Body of pancreas (tissue), 4 donors: ENCODE measurements at regions not wholly inside any gene's neighbourhood (a gene's known extent, or its start where the extent isn't known, plus 50 kb on each side); places are given as distances from the start of the nearest gene placed in this dataset.
A peak's percentile ranks its signal among the peaks of the same experiment; 100 is the strongest.
"Not testable (repeated sequence)": the region's sequence is repeated elsewhere in the genome, so short reads cannot be mapped to it uniquely, and the experiment has no call there.

ENCODE experiments used
- ATAC-seq: fragments of 150-250 bp; one replicate; pipeline ENCODE4 v1.9.1; 2016
- DNase-seq, 4 donors: peaks; one replicate each; pipeline ENCODE4 v3.0.0-alpha.2; 2019
- H3K27ac ChIP-seq, 4 donors: fragments of 200-600 bp; sonication (generic); 1 replicate in 3 of 4; 2 replicates in 1 of 4; pipeline versions ENCODE4 v1.5.1 to v1.6.1; 2016 to 2019; ENCODE audit warnings: mild to moderate bottlenecking in 1 of 4, mixed read lengths in 1 of 4, moderate library complexity in 1 of 4
- H3K27me3 ChIP-seq, 2 donors: fragments of 200-600 bp; sonication (generic); one replicate each; pipeline ENCODE4 v1.6.0; 2016; ENCODE audit warnings: mild to moderate bottlenecking in 1 of 2
- H3K36me3 ChIP-seq, 2 donors: fragments of 200-600 bp; sonication (generic); replicated peaks in 1 of 2; 2 replicates each; pipeline ENCODE4 v1.5.1; 2016; ENCODE audit warnings: low read depth in 2 of 2; ENCODE audit not compliant: insufficient read depth in 1 of 2
- H3K4me1 ChIP-seq: fragments of 200-600 bp; sonication (generic); one replicate; pipeline ENCODE4 v1.6.0; 2016
- H3K4me3 ChIP-seq, 2 donors: fragments of 200-600 bp; sonication (generic); 1 replicate in 1 of 2; 2 replicates in 1 of 2; pipeline ENCODE4 v1.5.1; 2016 to 2019
- H3K9me3 ChIP-seq, 3 donors: fragments of 200-600 bp; sonication (generic); 1 replicate in 2 of 3; 2 replicates in 1 of 3; pipeline ENCODE4 v1.5.1; 2016
- POLR2A ChIP-seq, 3 donors: fragments of 450-650 bp; IDR thresholded peaks; one replicate each; pipeline ENCODE4 v1.6.1; 2016; ENCODE audit warnings: antibody characterized with exemption in 3 of 3, mild to moderate bottlenecking in 2 of 3
- WGBS, 2 donors: methylation state at CpG; one replicate each; pipeline ENCODE4 v1.1.5; 2017; 5-methylcytosine and 5-hydroxymethylcytosine counted together
- intact Hi-C: fragments of 100-400 bp; cut with DNase I; formaldehyde crosslinking; loops from one replicate; pipeline ENCODE4 v1.15.1; 2023
- TF ChIP-seq, protein P1 (sequence below), 7 experiments: fragments of 450-650 bp in 4 of 7; fragments of 200-600 bp in 3 of 7; sonication (generic) in 3 of 7; IDR thresholded peaks; one replicate each; pipeline ENCODE4 v1.5.1; 2016 to 2019; ENCODE audit warnings: antibody characterized with exemption in 7 of 7

DNA sequence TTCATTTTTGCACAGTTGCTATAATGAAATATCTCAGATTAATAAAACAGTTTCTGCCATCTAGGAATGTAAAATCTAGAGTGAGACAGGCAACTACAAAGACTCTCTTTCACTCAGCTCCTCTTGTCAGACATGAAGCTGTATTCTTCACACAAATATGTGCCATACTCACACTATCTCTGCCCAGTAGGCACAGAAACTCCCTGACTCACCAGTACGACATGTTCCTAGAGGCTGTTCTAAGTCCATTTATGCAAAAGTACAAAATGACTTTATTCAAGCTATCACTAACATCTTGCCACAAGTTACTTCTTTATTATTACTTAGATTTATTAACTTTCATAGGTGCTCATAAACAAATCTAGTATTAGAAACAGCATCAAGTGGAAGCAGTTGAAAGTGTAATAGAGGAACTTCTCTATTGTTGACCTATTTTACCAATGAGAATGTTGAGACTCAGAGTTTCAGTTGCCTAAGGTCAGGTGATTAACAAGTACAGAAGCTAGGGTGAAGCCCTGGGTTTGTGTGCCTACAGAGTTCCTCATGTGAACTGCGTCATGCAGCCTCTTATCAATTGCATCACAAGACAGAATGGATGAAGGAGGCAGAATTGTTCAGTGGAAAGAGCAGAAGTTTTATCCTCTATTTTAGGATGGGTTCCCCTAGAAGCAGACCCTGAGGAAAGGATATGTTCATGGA, 98.9 kb downstream of the RGS2 start:
- 78 to 91% methylated on average over 2 of the region's 2 CpGs for WGBS, 2 donors
- H3K4me3 ChIP-seq = no peak overlapping the region
- TF ChIP-seq, protein P1, sequence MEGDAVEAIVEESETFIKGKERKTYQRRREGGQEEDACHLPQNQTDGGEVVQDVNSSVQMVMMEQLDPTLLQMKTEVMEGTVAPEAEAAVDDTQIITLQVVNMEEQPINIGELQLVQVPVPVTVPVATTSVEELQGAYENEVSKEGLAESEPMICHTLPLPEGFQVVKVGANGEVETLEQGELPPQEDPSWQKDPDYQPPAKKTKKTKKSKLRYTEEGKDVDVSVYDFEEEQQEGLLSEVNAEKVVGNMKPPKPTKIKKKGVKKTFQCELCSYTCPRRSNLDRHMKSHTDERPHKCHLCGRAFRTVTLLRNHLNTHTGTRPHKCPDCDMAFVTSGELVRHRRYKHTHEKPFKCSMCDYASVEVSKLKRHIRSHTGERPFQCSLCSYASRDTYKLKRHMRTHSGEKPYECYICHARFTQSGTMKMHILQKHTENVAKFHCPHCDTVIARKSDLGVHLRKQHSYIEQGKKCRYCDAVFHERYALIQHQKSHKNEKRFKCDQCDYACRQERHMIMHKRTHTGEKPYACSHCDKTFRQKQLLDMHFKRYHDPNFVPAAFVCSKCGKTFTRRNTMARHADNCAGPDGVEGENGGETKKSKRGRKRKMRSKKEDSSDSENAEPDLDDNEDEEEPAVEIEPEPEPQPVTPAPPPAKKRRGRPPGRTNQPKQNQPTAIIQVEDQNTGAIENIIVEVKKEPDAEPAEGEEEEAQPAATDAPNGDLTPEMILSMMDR (IDR thresholded peaks at IDR 0.05) = no peak
- no peak for TF ChIP-seq POLR2A (IDR thresholded peaks at IDR 0.05)
- H3K27ac ChIP-seq = no peak overlapping the region
- no peaks in the 10 kb centered on the region for H3K36me3 ChIP-seq
- ATAC-seq = no peak
- H3K4me1 ChIP-seq = peaks cover 27% of the 10 kb centered on the region
- H3K27me3 ChIP-seq = no peaks in the 10 kb centered on the region
- no peaks in the 10 kb centered on the region for H3K9me3 ChIP-seq
- intact Hi-C loops = no loop called here
- peak in 1 of 4 donors; percentile 54 for DNase-seq

DNA sequence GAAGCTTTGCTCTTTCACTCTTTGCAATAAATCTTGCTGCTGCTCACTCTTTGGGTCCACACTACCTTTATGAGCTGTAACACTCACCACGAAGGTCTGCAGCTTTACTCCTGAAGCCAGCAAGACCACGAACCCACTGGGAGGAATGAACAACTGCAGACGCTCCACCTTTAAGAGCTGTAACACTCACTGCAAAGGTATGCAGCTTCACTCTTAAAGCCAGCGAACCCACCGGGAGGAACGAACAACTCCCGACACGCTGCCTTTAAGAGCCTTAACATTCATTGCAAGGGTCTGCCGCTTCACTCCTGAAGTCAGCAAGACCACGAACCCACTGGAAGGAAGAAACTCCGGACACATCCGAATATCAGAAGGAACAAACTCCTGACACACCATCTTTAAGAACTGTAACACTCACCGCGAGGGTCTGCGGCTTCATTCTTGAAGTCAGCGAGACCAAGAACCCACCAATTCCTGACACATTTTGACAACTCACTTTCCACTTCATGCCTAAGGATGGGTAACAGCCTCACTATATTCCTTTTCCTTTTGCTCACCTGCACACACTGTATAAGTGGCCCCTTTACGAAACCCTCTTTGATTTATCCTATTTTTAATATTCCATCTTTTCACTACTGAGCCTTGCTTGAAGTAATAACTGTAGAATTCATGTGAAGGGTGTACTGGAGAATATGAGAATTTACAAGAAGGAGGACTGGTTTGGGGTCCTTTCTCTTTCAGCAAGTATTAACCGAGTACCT, 103.2 kb downstream of the RGS2 start:
- H3K4me1 ChIP-seq = peaks cover 16% of the 10 kb centered on the region
- ATAC-seq, H3K9me3 ChIP-seq, H3K27me3 ChIP-seq, H3K4me3 ChIP-seq, H3K27ac ChIP-seq, DNase-seq, intact Hi-C loops, H3K36me3 ChIP-seq: not testable (repeated sequence)
- WGBS, 2 donors = 93 to 96% methylated on average over 18 of the region's 18 CpGs

DNA sequence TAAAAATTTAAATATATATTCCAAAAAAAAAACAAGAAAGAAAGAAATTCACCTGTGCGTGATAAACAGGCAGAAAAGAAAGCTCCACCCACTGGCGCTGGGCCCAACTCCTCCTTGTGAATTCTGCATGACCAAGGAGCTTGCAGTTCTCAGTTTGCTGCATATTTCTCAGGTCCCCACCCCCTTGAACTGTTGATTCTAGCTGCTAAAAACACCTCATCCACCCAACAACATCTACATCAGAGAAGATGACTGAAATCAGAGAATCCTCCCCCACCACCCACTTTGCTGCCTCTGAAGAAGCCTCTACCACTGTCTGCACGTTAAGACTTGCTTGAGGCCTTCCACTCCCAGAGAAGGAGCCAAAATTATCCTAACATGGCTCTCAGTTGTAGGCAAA, 104.8 kb downstream of the RGS2 start:
- H3K4me1 ChIP-seq = peaks cover 16% of the 10 kb centered on the region
- no peak overlapping the region for H3K27ac ChIP-seq
- intact Hi-C loops = no loop called here
- no peaks in the 10 kb centered on the region for H3K9me3 ChIP-seq
- DNase-seq (peak; percentile 30 to 51 (median 40)), ATAC-seq (no peak)
- no peak for TF ChIP-seq POLR2A (IDR thresholded peaks at IDR 0.05)
- TF ChIP-seq, protein P1 (IDR thresholded peaks at IDR 0.05) = no peak
- WGBS, 2 donors = 72 to 77% methylated on average over 3 of the region's 3 CpGs
- H3K4me3 ChIP-seq = no peak overlapping the region
- H3K27me3 ChIP-seq = no peaks in the 10 kb centered on the region
- H3K36me3 ChIP-seq = no peaks in the 10 kb centered on the region

DNA sequence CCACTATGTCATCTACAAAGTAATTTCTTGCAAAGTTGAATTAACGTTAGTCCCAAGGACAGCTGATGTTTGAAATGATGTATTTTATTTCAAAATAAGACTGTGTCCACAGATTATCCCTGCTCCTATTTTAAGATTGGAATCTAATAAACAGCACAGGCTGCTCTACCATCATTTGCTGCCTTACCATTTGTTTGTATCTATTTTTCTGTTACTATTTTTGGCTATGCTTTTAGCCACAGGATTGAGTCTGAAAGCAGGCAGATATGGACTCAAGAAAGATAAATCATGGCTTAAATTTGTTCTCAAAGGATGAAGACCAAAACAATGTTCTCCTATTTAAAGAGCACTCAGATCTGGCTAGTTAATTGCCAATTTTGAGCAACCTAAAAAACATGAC, 105.3 kb downstream of the RGS2 start:
- intact Hi-C loops = no loop called here
- no peak overlapping the region for H3K4me3 ChIP-seq
- H3K27ac ChIP-seq = no peak overlapping the region
- ATAC-seq (no peak), DNase-seq (no peak)
- 50 to 64% methylated on average over 1 of the region's 1 CpG for WGBS, 2 donors
- TF ChIP-seq POLR2A (IDR thresholded peaks at IDR 0.05) = no peak
- TF ChIP-seq, protein P1 (IDR thresholded peaks at IDR 0.05) = no peak
- no peaks in the 10 kb centered on the region for H3K9me3 ChIP-seq
- H3K27me3 ChIP-seq = no peaks in the 10 kb centered on the region
- peaks cover 16% of the 10 kb centered on the region for H3K4me1 ChIP-seq
- H3K36me3 ChIP-seq = no peaks in the 10 kb centered on the region

DNA sequence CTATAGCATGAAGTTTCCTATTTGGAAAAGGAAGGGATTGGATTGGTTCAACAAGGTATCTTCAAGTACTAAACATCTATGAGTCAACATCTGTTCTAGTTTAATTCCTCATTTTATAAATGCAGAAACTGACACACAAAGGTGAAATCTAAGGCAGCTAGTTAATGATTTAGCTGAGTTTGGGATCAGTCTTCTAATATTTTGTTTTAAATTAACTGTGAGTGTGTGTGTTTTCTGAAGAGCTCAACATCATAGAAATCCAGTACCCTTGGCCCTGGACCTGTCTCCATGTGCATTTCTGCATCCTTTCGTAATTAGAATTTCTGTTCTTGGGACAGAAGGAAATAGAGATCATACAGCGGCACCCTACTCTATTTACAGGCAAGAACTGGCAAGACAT, 105.9 kb downstream of the RGS2 start:
- no peak overlapping the region for H3K4me3 ChIP-seq
- intact Hi-C loops = no loop called here
- no peak for DNase-seq

More for the DNA sequence above, 105.9 kb downstream of the RGS2 start:
- Histone ChIP-seq H3K9me3 (no peaks in the 10 kb centered on the region), H3K27ac (no peak overlapping the region), H3K4me1 (peaks cover 16% of the 10 kb centered on the region), H3K27me3 (no peaks in the 10 kb centered on the region), H3K36me3 (no peaks in the 10 kb centered on the region)
- WGBS, 2 donors = 61 to 75% methylated on average over 2 of the region's 2 CpGs
- TF ChIP-seq, protein P1 (IDR thresholded peaks at IDR 0.05) = no peak
- no peak for ATAC-seq
